ENCODE measurements at regions not wholly inside any gene's neighbourhood (a gene's known extent, or its start where the extent isn't known, plus 50 kb on each side); places are given as distances from the start of the nearest gene placed in this dataset.

GRCh38 chr3:109944836-109945235 is 607.5 kb upstream of the DPPA4 start:
- no peaks in the 10 kb centered on the region for H3K27me3 ChIP-seq (ENCODE audit: insufficient read depth, poor library complexity, severe bottlenecking)
- no peak for DNase-seq (ENCODE audit: low read depth in 1 of 2, low spot score in 1 of 2)
- no peak overlapping the region for H3K27ac ChIP-seq (replicated peaks)
- TF ChIP-seq CTCF (IDR thresholded peaks at IDR 0.05; ENCODE audit: insufficient read depth, low read length) (no peak), GABPA (IDR thresholded peaks at IDR 0.05; ENCODE audit: low read depth) (no peak), REST (IDR thresholded peaks at IDR 0.05; ENCODE audit: insufficient replicate concordance, low read depth) (no peak), SPI1 (IDR thresholded peaks at IDR 0.05; ENCODE audit: borderline replicate concordance, low read depth) (no peak), POLR2AphosphoS5 (IDR thresholded peaks at IDR 0.05; ENCODE audit: low read depth) (no peak)
- H3K4me3 ChIP-seq (replicated peaks; ENCODE audit: insufficient read depth, low read length) = no peak overlapping the region

- DNase-seq (ENCODE audit: low read depth in 1 of 2, low spot score in 1 of 2) = no peak
- H3K27me3 ChIP-seq (ENCODE audit: insufficient read depth, poor library complexity, severe bottlenecking) = no peaks in the 10 kb centered on the region
- H3K4me3 ChIP-seq (replicated peaks; ENCODE audit: insufficient read depth, low read length) = no peak overlapping the region
- no peak for TF ChIP-seq SPI1 (IDR thresholded peaks at IDR 0.05; ENCODE audit: borderline replicate concordance, low read depth)
- no peak for TF ChIP-seq CTCF (IDR thresholded peaks at IDR 0.05; ENCODE audit: insufficient read depth, low read length)
- no peak for TF ChIP-seq GABPA (IDR thresholded peaks at IDR 0.05; ENCODE audit: low read depth)
- no peak for TF ChIP-seq POLR2AphosphoS5 (IDR thresholded peaks at IDR 0.05; ENCODE audit: low read depth)
- H3K27ac ChIP-seq (replicated peaks) = no peak overlapping the region
Measured at GRCh38 chr3:109952924-109953323, 615.6 kb upstream of the DPPA4 start.

- TF ChIP-seq REST (IDR thresholded peaks at IDR 0.05; ENCODE audit: insufficient replicate concordance, low read depth) (no peak), SPI1 (IDR thresholded peaks at IDR 0.05; ENCODE audit: borderline replicate concordance, low read depth) (no peak), POLR2AphosphoS5 (IDR thresholded peaks at IDR 0.05; ENCODE audit: low read depth) (no peak), CTCF (IDR thresholded peaks at IDR 0.05; ENCODE audit: insufficient read depth, low read length) (no peak), GABPA (IDR thresholded peaks at IDR 0.05; ENCODE audit: low read depth) (no peak)
- H3K27me3 ChIP-seq (ENCODE audit: insufficient read depth, poor library complexity, severe bottlenecking) = no peaks in the 10 kb centered on the region
- no peak overlapping the region for H3K4me3 ChIP-seq (replicated peaks; ENCODE audit: insufficient read depth, low read length)
- no peak overlapping the region for H3K27ac ChIP-seq (replicated peaks)
- DNase-seq (ENCODE audit: low read depth in 1 of 2, low spot score in 1 of 2) = no peak
Measured at GRCh38 chr3:109963831-109964230, 626.5 kb upstream of the DPPA4 start.

GRCh38 chr3:109973733-109974132 is 636.4 kb upstream of the DPPA4 start:
- TF ChIP-seq POLR2AphosphoS5 (IDR thresholded peaks at IDR 0.05; ENCODE audit: low read depth) (no peak), REST (IDR thresholded peaks at IDR 0.05; ENCODE audit: insufficient replicate concordance, low read depth) (peak; percentile 87)
- Histone ChIP-seq H3K4me3 (replicated peaks; ENCODE audit: insufficient read depth, low read length) (no peak overlapping the region), H3K27ac (replicated peaks) (no peak overlapping the region), H3K27me3 (ENCODE audit: insufficient read depth, poor library complexity, severe bottlenecking) (no peaks in the 10 kb centered on the region)
- no peak for DNase-seq (ENCODE audit: low read depth in 1 of 2, low spot score in 1 of 2)
